ENCODE measurements at regions not wholly inside any gene's neighbourhood (a gene's known extent, or its start where the extent isn't known, plus 50 kb on each side); places are given as distances from the start of the nearest gene placed in this dataset.

GRCh38 chr1:118275472-118276115 is 90.6 kb upstream of the SPAG17 start:
- no peaks in the 10 kb centered on the region for H3K4me1 Mint-ChIP-seq (ENCODE audit: low read depth)
- no peak overlapping the region for H3K4me3 Mint-ChIP-seq

GRCh38 chr1:118272884-118273283 is 87.9 kb upstream of the SPAG17 start:
- H3K4me1 Mint-ChIP-seq (ENCODE audit: low read depth) = no peaks in the 10 kb centered on the region
- H3K9me3 Mint-ChIP-seq = peaks cover 6% of the 10 kb centered on the region
- DNase-seq (no peak), ATAC-seq (no peak)
- no peak overlapping the region for H3K4me3 Mint-ChIP-seq
- H3K27me3 Mint-ChIP-seq (ENCODE audit: low read depth) = no peaks in the 10 kb centered on the region
- H3K36me3 Mint-ChIP-seq (ENCODE audit: insufficient read depth) = no peaks in the 10 kb centered on the region

More at GRCh38 chr1:118275472-118276115, 90.6 kb upstream of the SPAG17 start:
- Mint-ChIP-seq H3K27me3 (ENCODE audit: low read depth) (no peaks in the 10 kb centered on the region), H3K9me3 (peaks cover 12% of the 10 kb centered on the region), H3K36me3 (ENCODE audit: insufficient read depth) (no peaks in the 10 kb centered on the region)
- ATAC-seq (no peak), DNase-seq (no peak)

- Mint-ChIP-seq H3K4me3 (no peak overlapping the region), H3K9me3 (peaks cover 2% of the 10 kb centered on the region), H3K27me3 (ENCODE audit: low read depth) (no peaks in the 10 kb centered on the region), H3K4me1 (ENCODE audit: low read depth) (no peaks in the 10 kb centered on the region), H3K36me3 (ENCODE audit: insufficient read depth) (no peaks in the 10 kb centered on the region)
- DNase-seq (no peak), ATAC-seq (no peak)
These were observed 86.9 kb upstream of the SPAG17 start for GRCh38 chr1:118271883-118272282.

- no peaks in the 10 kb centered on the region for H3K27me3 Mint-ChIP-seq (ENCODE audit: low read depth)
- ATAC-seq (no peak), DNase-seq (no peak)
- H3K4me1 Mint-ChIP-seq (ENCODE audit: low read depth) = no peaks in the 10 kb centered on the region
- no peak overlapping the region for H3K4me3 Mint-ChIP-seq
- H3K36me3 Mint-ChIP-seq (ENCODE audit: insufficient read depth) = no peaks in the 10 kb centered on the region
- H3K9me3 Mint-ChIP-seq = peaks cover 2% of the 10 kb centered on the region
These were observed 84.6 kb upstream of the SPAG17 start for GRCh38 chr1:118269598-118269997.

GRCh38 chr1:118266436-118266835 is 81.4 kb upstream of the SPAG17 start:
- DNase-seq = no peak
- ATAC-seq = no peak
- no peaks in the 10 kb centered on the region for H3K36me3 Mint-ChIP-seq (ENCODE audit: insufficient read depth)
- peaks cover 3% of the 10 kb centered on the region for H3K9me3 Mint-ChIP-seq
- no peak overlapping the region for H3K4me3 Mint-ChIP-seq
- no peaks in the 10 kb centered on the region for H3K27me3 Mint-ChIP-seq (ENCODE audit: low read depth)
- no peaks in the 10 kb centered on the region for H3K4me1 Mint-ChIP-seq (ENCODE audit: low read depth)

- H3K36me3 Mint-ChIP-seq (ENCODE audit: insufficient read depth) = no peaks in the 10 kb centered on the region
- ATAC-seq (no peak), DNase-seq (no peak)
- H3K9me3 Mint-ChIP-seq = peaks cover 3% of the 10 kb centered on the region
- H3K27me3 Mint-ChIP-seq (ENCODE audit: low read depth) = no peaks in the 10 kb centered on the region
- H3K4me3 Mint-ChIP-seq = no peak overlapping the region
- no peaks in the 10 kb centered on the region for H3K4me1 Mint-ChIP-seq (ENCODE audit: low read depth)
These were observed 79.3 kb upstream of the SPAG17 start for GRCh38 chr1:118264343-118264742.

- Mint-ChIP-seq H3K9me3 (peaks cover 3% of the 10 kb centered on the region), H3K27me3 (ENCODE audit: low read depth) (no peaks in the 10 kb centered on the region), H3K4me1 (ENCODE audit: low read depth) (no peaks in the 10 kb centered on the region), H3K4me3 (no peak overlapping the region), H3K36me3 (ENCODE audit: insufficient read depth) (no peaks in the 10 kb centered on the region)
- ATAC-seq (no peak), DNase-seq (no peak)
These were observed 77.8 kb upstream of the SPAG17 start for GRCh38 chr1:118262865-118263264.

- no peak overlapping the region for H3K4me3 Mint-ChIP-seq
- ATAC-seq = no peak
- no peak for DNase-seq
- no peaks in the 10 kb centered on the region for H3K36me3 Mint-ChIP-seq (ENCODE audit: insufficient read depth)
- no peaks in the 10 kb centered on the region for H3K4me1 Mint-ChIP-seq (ENCODE audit: low read depth)
- no peaks in the 10 kb centered on the region for H3K27me3 Mint-ChIP-seq (ENCODE audit: low read depth)
- H3K9me3 Mint-ChIP-seq = no peaks in the 10 kb centered on the region
These were observed 73.9 kb upstream of the SPAG17 start for GRCh38 chr1:118258975-118259374.

GRCh38 chr1:118257946-118258345 is 72.9 kb upstream of the SPAG17 start:
- H3K9me3 Mint-ChIP-seq = no peaks in the 10 kb centered on the region
- no peaks in the 10 kb centered on the region for H3K27me3 Mint-ChIP-seq (ENCODE audit: low read depth)
- DNase-seq = no peak
- H3K4me1 Mint-ChIP-seq (ENCODE audit: low read depth) = no peaks in the 10 kb centered on the region
- ATAC-seq = no peak
- no peaks in the 10 kb centered on the region for H3K36me3 Mint-ChIP-seq (ENCODE audit: insufficient read depth)
- no peak overlapping the region for H3K4me3 Mint-ChIP-seq

GRCh38 chr1:118254491-118255425 is 69.7 kb upstream of the SPAG17 start:
- H3K4me3 Mint-ChIP-seq = no peak overlapping the region
- ATAC-seq = no peak

GRCh38 chr1:118254001-118254400 is 69.0 kb upstream of the SPAG17 start:
- H3K4me3 Mint-ChIP-seq = no peak overlapping the region
- no peaks in the 10 kb centered on the region for H3K27me3 Mint-ChIP-seq (ENCODE audit: low read depth)
- no peak for ATAC-seq
- H3K9me3 Mint-ChIP-seq = no peaks in the 10 kb centered on the region
- no peaks in the 10 kb centered on the region for H3K36me3 Mint-ChIP-seq (ENCODE audit: insufficient read depth)
- DNase-seq = no peak
- H3K4me1 Mint-ChIP-seq (ENCODE audit: low read depth) = no peaks in the 10 kb centered on the region

More at GRCh38 chr1:118254491-118255425, 69.7 kb upstream of the SPAG17 start:
- Mint-ChIP-seq H3K27me3 (ENCODE audit: low read depth) (no peaks in the 10 kb centered on the region), H3K9me3 (no peaks in the 10 kb centered on the region), H3K36me3 (ENCODE audit: insufficient read depth) (no peaks in the 10 kb centered on the region), H3K4me1 (ENCODE audit: low read depth) (no peaks in the 10 kb centered on the region)
- DNase-seq = no peak

- Mint-ChIP-seq H3K4me3 (no peak overlapping the region), H3K36me3 (ENCODE audit: insufficient read depth) (no peaks in the 10 kb centered on the region), H3K4me1 (ENCODE audit: low read depth) (no peaks in the 10 kb centered on the region), H3K27me3 (ENCODE audit: low read depth) (no peaks in the 10 kb centered on the region), H3K9me3 (no peaks in the 10 kb centered on the region)
- ATAC-seq (no peak), DNase-seq (no peak)
These were observed 68.3 kb upstream of the SPAG17 start for GRCh38 chr1:118253053-118253915.

GRCh38 chr1:118252624-118253023 is 67.6 kb upstream of the SPAG17 start:
- Mint-ChIP-seq H3K4me1 (ENCODE audit: low read depth) (no peaks in the 10 kb centered on the region), H3K9me3 (no peaks in the 10 kb centered on the region), H3K27me3 (ENCODE audit: low read depth) (no peaks in the 10 kb centered on the region), H3K36me3 (ENCODE audit: insufficient read depth) (no peaks in the 10 kb centered on the region), H3K4me3 (no peak overlapping the region)
- ATAC-seq (no peak), DNase-seq (no peak)

- ATAC-seq (no peak), DNase-seq (no peak)
- H3K9me3 Mint-ChIP-seq = peaks cover 2% of the 10 kb centered on the region
- H3K4me1 Mint-ChIP-seq (ENCODE audit: low read depth) = no peaks in the 10 kb centered on the region
- no peak overlapping the region for H3K4me3 Mint-ChIP-seq
- no peaks in the 10 kb centered on the region for H3K36me3 Mint-ChIP-seq (ENCODE audit: insufficient read depth)
- no peaks in the 10 kb centered on the region for H3K27me3 Mint-ChIP-seq (ENCODE audit: low read depth)
These were observed 65.2 kb upstream of the SPAG17 start for GRCh38 chr1:118250232-118250631.
